Activated CD8-positive, alpha-beta memory T cell treated with anti-CD3 and anti-CD28 coated beads, Interleukin-2, amount 50 U/mL, for 48 hours (primary cell): ENCODE measurements at regions not wholly inside any gene's neighbourhood (a gene's known extent, or its start where the extent isn't known, plus 50 kb on each side); places are given as distances from the start of the nearest gene placed in this dataset.

ENCODE experiments used
- DNase-seq: peaks from one replicate; pipeline ENCODE4 v3.0.0-alpha.2; 2020

DNA sequence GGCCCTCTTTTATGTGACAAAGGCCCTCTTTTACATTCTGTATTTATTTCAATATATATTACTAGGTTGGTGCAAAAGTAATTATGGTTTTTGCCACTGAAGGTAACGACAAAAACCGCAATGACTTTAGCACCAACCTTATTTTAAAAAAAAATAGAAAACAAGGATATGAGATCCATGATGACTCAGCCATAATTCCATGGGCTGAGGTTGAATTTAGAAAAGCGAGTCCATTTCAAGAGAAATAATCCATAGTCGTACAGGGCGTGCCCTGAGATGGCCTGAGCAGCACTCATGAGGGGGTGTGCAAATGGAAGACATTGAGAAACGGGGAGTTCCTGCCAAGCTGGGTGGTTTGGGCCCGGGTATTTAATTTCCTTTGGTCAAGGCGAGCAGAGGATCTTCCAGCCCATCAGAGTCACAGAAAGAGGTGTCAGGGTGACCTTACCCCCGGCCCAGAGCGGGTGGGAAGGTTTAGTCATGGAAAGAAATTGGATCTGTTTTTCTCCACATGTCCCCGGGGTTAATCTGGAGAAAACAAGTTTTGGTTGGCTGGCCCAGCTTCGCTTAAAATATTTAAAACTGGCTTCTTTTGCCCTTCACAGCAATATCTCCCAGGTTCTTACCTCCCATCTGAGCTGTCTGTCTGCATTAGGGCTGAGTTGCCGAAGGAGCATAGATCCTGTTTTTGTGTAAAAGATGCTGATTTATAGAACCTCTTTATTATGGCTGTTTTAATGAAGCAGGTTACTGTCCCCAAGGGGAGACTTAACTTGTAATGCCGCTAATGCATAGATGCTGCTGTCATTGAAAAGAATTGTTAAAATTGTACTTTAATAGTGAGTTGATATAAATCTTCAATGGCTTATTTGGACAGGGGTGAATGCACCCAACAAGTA, 255.6 kb downstream of the PREX1 start:
- no peak for DNase-seq

DNA sequence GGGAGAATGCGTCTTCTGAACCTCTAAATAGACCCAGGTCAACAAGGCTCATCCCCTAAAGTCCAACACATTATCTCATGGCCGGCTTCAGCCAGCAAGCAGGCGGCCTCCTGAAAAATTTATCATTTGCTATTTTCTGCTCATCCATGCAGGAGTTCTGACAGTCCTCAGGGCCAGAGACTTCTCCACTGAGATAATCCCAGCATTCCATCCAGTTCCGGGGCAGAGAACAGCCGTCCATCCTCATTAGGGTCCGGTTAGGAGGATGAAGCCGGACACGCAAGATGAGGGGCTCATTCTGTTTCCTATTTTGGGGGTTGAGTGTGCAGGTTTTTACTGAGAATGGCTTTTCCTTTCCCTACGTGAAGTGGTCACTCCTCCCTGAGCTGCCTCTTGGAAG, 258.1 kb downstream of the PREX1 start:
- no peak for DNase-seq

DNA sequence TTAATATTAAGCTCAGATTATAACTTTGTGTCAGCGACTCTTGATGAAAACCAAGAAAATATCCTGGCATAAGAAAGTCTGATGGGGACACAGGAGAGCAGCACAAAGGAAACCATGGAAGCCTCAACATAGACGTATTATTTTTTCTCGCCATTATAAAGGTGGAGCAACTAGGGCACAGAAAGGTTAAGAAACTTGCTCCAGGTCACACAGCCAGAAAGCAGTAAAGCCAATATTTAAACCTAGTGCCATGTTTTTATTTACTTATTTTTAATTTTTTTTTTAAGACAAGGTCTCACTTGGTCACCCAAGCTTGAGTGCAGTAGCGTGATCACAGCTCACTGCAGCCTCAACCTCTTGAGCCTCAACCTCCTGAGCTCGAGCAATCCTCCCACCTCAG, 259.3 kb downstream of the PREX1 start:
- no peak for DNase-seq

DNA sequence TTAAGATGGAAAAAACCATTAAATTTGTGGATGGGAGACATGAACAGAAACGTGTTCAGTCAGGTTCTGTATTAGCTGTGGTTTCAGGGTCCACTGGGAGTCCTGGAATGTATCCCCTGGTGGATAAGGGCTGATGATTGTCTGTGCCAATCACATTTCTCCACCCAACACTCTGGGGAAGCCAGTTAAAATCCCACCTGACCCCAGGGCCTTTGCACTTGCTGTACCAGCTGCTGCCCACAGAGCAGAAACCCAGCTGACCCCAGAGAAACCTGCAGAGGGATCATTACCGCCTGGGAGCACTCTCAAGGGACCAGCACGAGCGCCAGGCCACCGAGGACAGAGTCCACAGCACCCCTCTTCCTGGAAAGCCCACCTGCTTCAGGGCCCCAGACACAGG, 260.7 kb downstream of the PREX1 start:
- no peak for DNase-seq

DNA sequence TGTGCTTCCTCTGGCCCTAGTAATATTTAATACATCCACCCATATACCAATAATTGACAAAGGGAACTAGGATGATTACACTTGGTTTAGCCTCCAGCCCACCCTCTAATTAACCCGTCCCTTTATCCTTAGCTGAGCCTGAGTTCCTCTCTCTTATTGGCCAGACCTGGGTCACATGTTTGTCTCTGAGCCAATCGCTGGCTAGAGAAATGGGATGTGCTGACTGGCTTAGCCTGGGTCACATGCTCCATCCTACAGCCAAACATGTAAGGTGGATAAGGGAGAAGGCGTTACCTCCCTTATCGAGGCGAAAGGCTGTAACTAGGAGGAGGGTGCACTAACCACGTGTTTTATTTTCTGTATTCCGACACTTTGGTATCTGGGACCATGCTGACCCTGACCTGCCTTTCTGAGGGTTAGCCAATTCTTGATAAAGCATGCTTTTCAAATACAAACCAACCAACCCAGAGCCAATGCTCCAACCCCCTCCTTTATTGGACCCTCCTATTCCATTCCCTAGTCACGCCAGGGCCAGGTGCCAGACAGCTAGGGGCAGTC, 262.7 kb downstream of the PREX1 start:
- no peak for DNase-seq

DNA sequence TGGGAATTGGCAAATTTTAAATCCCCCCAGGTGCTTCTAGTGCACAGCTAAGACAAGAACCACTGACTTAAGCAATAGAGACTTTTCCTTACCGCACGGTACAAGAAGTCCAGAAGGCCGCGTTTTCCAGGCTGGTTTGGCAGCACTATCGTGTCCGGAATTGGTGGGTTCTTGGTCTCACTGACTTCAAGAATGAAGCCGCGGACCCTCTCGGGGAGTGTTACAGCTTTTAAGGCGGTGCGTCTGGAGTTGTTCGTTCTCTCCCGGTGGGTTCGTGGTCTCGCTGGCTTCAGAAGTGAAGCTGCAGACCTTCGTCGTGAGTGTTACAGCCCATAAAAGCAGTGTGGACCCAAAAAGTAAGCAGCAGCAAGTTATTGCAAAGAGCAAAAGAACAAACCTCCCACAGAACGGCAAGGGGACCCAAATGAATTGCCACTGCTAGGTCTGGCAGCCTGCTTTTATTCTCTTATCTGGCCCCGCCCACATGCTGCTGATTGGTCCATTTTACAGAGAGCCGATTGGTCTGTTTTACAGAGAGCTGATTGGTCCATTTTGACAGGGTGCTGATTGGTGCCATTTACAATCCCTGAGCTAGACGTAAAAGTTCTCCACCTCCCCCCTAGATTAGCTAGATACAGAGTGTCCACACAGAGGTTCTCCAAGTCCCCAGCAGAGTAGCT, 264.5 kb downstream of the PREX1 start:
- DNase-seq = no peak

DNA sequence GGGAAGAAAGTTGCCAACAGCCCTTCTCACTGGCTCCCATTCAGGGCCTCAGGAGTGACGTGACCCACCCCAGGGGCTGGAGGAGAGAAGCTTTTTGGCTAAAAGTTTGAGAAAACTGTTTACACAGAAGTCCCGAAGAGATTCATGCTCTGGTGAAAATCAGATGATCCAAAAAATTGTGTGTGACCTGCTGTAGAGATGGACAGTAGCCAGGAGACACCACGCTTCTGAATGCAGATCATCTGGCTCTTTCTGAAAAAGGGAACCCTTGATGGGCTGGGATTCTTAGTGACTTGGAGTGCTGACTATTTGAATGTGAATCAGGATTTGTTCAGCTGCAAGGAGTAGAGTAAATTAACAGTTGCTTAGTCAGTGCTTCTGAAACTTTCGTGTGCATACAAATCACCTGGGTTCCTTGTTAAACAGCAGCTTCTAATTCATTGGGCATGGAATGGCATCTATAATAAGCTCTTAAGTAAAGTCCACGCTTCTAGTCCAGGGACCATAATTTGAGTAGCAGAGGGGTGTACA, 265.1 kb downstream of the PREX1 start:
- DNase-seq = no peak

DNA sequence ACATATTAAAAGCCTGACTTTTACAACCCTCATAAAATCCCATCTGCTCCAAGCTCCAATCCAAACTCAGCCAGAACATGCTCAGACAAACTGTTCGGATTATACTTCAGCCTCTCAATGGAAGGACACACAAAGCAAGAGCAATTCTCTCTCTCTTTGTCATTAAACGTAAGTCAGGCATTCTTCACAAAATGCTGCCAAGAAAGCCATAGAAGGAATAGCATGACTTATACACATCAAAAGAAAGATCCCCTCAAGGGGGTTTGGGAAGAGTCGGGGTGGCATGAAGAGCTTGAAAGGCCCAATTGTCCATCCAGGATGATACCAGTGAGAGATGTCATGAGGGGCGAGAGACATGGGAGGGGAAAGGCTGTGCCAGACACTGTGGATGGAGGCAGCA, 268.9 kb downstream of the PREX1 start:
- DNase-seq = no peak

DNA sequence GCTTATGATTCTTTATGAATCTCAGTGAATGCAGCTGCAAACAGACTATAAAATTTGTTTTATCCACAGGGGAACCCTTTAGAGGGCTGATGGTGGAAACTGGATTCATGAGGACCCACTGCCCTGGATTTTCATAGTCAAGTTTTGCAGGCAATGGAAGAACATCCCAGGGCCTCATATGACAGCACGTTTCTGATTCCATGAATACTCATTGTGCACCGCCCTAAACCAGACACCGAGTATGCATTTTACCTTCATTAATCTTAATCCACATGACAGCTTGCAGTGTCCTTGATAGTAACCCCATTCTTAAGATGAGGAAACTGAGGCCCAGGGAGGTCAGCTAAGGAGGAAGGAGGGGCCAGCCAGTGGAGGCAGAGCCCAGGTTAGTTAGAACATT, 270.4 kb downstream of the PREX1 start:
- DNase-seq = no peak

DNA sequence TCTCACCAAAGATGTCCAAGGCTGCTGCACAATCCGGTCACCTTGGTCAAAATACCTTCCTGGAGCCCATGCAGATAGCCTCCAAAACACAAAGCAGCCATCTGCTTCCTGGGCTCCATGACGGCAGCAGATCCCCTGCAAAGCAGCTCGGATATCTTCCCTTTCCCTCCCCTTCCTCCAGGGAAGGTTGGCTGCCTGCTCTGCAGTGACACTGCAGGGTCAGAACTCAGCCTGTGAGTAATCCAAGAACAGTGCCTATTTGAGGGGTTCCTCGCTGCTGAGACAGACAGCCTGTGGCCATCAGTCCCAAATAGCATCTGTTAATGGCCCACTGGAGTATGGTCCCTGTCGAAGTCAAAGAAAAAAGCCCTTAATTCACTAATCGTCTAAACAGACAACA, 270.8 kb downstream of the PREX1 start:
- DNase-seq = no peak

DNA sequence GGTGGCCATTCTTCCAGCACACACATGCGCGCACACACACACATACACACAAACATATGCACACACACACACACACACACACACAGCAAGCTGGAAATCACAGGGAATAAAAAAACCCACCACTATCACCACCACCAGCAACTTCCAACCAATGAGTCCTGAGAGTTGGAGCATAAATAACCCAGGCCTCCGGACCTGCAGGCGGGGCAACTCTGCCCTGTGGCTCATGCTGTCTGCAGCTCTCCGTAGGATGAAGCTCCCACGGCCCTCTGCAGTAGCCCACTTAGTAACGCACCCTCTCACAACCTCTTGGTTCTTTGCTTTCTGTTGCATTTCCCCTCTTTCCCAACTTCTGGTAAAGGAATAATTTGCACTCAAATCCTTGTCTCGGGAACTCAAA, 275.2 kb downstream of the PREX1 start:
- no peak for DNase-seq

DNA sequence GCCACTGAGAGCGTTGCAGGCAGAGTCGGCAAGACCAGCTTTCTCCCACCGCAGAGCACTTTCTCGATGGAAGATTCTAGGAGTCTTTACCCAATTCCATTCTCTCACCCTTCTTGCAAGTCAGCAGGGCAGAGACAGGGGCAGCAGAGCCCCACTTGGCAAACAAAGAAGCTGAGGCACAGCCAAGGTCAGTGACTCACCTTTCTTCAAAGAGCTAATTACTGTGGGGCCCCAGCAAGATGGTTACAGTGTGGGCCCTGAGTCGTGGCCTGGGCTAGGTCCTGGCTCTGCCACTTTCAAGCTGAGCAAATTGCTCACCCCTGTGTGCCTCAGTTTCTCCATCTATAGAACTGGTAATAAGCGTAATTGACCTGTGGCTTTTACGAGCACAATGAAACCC, 277.0 kb downstream of the PREX1 start:
- DNase-seq = no peak

DNA sequence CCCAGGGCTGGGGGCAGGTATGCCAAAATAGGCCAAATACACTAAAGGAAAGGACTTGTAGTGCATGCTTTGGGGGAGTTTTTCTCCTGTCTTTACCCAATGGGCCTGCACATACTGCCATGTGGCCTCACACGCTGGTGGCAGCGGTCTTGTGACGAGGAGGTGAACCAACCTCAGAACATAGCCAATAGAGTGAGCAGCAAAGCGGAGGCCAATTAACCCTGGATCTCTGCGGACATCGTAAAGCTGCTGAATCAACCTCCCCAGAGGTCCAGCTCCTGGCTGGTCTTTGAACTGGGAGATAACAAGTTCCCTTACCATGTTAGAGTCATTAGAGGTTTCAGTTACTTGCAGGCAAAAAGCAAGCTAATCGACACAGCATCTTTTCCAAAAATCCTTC, 280.1 kb downstream of the PREX1 start:
- no peak for DNase-seq

DNA sequence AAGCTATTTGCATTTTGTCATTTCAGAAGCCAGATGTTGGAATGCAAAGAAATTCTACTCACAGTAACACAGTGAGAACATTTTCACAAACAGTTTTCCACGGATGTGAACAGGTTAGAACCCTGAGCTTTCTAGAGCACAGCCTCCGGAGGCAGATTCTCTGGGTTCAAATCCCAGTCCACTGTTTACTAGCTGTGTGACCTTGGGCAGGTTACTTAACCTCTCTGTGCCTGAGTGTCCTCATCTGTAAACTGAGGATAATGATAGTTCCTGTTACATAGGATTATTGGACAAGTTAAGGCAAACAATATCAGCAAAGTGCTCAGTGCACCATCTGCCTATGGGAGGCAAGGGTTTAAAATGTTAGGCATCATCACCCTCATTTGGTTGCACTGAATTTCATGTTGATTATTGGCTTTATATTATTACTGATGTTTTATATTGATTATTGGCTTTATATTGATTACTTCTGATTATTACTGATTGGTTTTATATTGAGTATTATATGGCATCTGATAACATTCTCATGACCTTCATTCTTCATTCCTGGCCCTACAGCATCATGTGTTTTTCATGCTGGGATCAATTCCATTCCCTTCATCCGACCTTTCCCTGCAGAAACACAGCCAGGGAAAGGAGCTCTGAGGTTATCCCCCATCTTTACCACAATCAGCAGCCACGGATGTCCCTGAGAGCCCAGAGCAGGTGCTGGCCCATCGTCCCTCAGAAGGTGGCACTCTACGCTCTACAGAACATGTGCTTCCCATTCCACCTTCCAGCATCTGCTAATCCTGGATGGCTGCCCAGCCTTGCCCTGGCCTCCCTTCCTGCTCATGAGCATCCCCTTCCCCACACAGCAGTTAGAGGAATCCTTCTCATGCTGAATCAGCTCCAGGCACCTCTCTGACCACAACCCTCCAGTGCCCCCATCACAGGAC, 283.1 kb downstream of the PREX1 start:
- DNase-seq = no peak

DNA sequence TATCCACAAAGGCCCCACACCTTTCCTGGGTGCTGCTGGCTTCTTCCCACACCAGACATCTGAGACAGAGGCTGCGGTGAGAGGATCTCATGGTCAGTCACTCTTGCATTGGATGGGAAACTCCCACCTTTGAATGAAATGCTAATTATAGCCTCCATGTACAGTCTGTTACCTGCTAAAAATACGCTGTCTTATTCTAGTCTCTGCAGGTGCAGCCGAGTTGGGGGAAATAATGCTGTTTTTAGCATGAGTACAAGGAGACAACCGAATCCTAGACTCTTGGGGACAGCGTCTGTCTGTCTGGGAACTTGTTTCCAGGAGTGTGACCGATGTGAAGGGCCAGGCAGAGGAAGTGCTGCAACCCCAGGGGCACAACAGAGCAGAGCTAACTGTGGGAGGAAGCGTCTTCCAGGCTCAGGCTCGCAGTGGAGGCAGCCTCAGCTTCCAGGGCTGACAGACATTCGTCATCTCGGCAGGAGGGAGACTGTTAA, 286.2 kb downstream of the PREX1 start:
- no peak for DNase-seq

DNA sequence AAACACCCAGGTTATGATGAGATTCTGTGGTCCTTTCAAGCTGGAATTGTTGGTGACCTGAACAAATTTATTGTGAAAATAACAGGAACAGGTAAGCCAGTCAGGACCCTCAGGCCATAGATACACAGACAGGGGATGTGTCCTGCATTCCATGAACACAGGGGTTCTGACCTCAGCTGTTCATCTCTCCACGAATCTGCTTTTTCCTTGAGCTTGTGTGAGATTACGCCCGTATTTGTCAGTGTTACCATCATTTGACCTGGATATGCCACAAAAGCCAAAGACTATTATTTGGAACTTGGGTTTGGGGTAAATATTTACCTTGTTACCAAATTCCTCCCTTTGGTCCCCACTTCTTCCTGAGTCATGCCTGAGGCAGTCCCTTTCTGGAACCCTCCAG, 288.9 kb downstream of the PREX1 start:
- DNase-seq = no peak

DNA sequence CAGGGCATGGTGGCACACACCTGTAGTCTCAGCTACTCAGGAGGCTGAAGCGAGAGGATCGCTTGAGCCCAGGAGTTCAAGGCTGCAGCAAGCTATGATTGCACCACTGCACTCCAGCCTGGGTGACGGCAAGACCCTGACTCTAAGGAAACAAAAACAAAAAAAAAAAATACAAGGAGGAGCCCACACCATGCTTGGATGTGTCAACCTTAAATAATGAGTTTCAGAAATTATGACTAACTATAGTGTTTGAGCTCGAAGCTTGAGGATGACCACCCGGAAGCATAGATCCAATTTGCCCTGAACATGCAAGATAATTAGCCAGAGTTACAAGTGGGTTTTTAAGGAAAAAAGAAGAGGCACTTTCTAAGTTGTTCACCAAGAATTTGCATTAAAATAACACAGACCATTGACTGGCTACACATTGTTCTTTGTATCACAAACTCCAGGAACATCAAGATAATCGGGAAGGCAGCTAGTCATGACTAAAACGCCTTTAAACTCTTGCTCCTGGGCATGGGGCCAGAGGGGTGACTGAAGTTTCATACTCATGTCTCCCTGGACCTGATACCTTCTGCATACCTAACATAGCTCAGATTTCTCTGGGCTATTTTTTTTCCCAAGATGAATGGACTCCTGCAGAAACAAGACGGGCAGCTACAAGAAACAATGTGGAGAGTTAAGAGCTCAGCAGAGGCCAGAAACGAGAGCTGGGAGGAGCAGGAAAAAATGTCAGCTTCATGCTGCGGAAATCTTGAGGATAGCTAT, 289.6 kb downstream of the PREX1 start:
- DNase-seq = no peak

DNA sequence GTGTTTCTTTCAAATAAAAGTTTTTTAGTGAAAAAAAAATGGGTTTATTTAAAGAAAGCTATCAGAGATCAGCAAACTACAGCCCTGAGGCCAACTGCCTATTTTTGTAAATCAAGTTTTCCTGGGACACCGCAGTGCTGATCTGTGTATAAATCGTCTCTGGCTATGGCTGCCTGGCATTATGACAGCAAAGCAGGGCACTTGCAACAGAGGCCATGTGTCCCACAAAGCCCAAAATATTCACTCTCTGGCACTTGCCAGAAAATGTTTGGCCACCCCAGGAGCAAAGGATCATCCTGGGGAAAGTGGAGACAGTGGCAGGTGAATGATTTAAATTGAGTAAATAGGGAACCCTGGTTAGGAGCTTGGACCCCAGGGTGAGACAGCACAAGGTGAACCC, 291.6 kb downstream of the PREX1 start:
- no peak for DNase-seq

DNA sequence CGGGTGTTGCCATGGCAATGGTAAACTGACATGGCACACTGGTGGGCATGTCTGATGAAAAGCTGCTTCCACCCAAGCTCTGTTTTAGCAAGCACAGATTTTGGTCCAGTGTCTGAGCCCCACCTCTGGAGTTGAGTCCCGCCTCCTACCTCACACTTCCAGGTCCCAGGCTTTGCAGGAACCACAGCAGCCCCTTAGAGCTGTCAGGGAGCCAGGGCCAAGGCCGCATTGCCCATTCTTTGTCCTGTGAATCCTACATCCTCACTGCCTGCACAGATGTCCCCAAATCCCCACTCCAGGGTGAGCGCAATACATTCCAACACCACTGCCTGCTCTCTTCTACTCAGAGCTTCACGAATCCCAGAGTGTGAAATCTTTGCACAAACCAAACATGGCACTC, 292.2 kb downstream of the PREX1 start:
- DNase-seq = no peak

DNA sequence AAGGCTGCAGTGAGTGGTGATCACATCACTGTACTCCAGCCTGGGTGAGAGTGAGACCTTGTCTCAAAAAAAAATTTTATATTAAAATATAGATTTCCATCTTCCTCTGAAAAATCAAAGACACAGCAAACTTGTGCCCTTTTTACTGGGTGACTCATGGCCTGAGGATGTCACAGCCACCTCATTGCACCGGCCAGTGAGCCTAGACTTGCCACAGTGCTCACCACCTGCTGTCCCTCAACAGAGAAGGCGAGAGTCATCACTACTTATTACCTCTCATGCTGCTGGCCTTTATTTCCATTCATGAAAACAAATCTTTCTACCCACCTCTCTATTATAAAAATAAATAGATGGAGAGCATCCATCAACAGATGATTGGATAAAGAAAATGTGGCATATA, 295.8 kb downstream of the PREX1 start:
- DNase-seq = no peak

DNA sequence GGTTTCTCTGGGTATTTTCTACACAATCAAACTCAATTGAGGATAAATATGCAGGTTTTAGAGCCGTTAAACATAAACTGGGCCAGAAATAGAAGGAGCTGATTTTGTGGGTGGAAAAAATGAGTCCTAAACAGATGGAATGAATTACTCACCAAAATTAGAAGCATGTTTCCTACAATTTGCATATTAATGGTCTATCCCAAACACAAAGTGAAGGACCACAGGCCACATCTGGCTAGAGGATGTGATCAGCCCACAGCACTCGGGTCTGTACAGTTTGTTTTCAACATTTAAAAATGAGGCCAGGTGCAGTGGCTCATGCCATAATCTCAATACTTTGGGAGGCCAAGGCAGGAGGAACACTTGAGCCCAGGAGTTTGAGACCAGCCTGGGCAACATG, 296.3 kb downstream of the PREX1 start:
- DNase-seq = no peak

DNA sequence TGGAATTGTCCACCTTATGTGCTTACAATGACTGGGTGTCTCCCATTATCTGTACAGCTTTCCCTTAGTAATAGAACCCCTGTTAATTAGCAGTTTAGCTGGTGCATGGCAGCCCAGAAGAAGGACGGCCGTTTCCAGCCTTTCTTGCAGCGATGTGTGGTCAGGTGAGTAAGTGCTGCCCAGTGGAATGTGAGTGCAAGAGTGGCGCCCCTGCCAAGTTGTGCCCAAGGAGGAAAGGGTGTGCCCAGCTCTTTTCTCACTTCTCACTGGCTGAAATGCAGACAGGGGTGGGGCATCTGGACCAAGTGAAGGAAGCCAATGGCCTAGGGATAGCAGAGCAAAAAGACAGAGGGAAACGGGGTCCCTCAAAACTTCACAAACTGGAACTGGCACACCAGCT, 296.8 kb downstream of the PREX1 start:
- DNase-seq = no peak
